ENCODE measurements at regions not wholly inside any gene's neighbourhood (a gene's known extent, or its start where the extent isn't known, plus 50 kb on each side); places are given as distances from the start of the nearest gene placed in this dataset.

DNA sequence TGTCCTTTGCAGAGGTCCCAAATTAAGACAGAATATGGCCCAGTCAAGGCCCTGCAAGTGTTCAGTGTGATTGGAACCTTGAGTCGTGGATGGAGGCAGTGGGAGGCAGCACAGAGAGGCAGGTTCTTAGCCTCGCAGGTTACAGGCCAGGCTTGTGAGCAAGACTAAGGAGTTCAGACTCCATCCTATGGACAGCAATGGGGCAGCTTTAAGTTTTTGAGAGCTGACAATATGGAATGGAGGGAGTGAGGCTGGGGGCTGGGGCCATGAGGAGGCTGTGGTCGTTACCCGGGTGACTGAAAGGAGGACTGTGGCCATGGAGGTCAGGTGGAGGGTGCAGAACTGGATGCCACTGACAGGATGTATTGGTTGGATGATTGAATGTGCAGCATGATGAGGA lies 74.1 kb upstream of the PRR23C start:
- TF ChIP-seq ZNF274 (IDR thresholded peaks at IDR 0.05; ENCODE audit: low read depth, low read length) (no peak), YY1 (IDR thresholded peaks at IDR 0.05; ENCODE audit: insufficient read depth, insufficient read length) (no peak)
